Fibroblast of lung (primary cell): ENCODE measurements at regions not wholly inside any gene's neighbourhood (a gene's known extent, or its start where the extent isn't known, plus 50 kb on each side); places are given as distances from the start of the nearest gene placed in this dataset.

Source experiments
- DNase-seq, 2 donors: peaks; one replicate each; pipeline versions ENCODE4 v3.0.0 to v3.0.0-alpha.2; 2010; ENCODE audit warnings: low read depth in 2 of 2
- H2AFZ ChIP-seq: 2 replicates; pipeline ENCODE4 v1.5.1; 2012; ENCODE audit warnings: low read length, control low read depth, inconsistent platforms
- H3K27ac ChIP-seq: 2 replicates; pipeline ENCODE4 v1.5.1; 2011; ENCODE audit warnings: low read length, control low read depth; ENCODE audit not compliant: insufficient read depth
- H3K27me3 ChIP-seq: 2 replicates; pipeline ENCODE4 v1.5.1; 2011; ENCODE audit warnings: mild to moderate bottlenecking, low read length; ENCODE audit not compliant: control insufficient read depth, insufficient read depth
- H3K36me3 ChIP-seq: 2 replicates; pipeline ENCODE4 v1.5.1; 2011; ENCODE audit warnings: low read length; ENCODE audit not compliant: control insufficient read depth, insufficient read depth
- H3K4me1 ChIP-seq: 2 replicates; pipeline ENCODE4 v1.5.1; 2011; ENCODE audit warnings: low read length; ENCODE audit not compliant: control insufficient read depth, insufficient read depth; ENCODE audit errors: extremely low read depth
- H3K4me2 ChIP-seq: 2 replicates; pipeline ENCODE4 v1.5.1; 2011; ENCODE audit warnings: low read length, control low read depth; ENCODE audit not compliant: insufficient read depth; ENCODE audit errors: extremely low read depth
- H3K4me3 ChIP-seq, 4 experiments: fragments of 200-600 bp in 1 of 4; sonication (generic) in 1 of 4; replicated peaks in 1 of 4; 2 replicates each; pipeline ENCODE4 v1.5.1; 2011 to 2016; ENCODE audit warnings: low read length in 4 of 4, low read depth in 3 of 4, mild to moderate bottlenecking in 3 of 4, control low read depth in 2 of 4, inconsistent platforms in 1 of 4, mixed read lengths in 1 of 4; ENCODE audit not compliant: insufficient read depth in 1 of 4; ENCODE audit errors: control extremely low read depth in 1 of 4
- H3K79me2 ChIP-seq: 2 replicates; pipeline ENCODE4 v1.5.1; 2012; ENCODE audit warnings: mild to moderate bottlenecking, low read length, inconsistent platforms; ENCODE audit not compliant: control insufficient read depth, insufficient read depth
- H3K9ac ChIP-seq: 2 replicates; pipeline ENCODE4 v1.5.1; 2011; ENCODE audit warnings: mild to moderate bottlenecking, low read length, control low read depth; ENCODE audit not compliant: insufficient read depth
- H3K9me3 ChIP-seq: 2 replicates; pipeline ENCODE4 v1.5.1; 2012; ENCODE audit warnings: low read depth, low read length; ENCODE audit not compliant: control insufficient read depth, insufficient read depth
- H4K20me1 ChIP-seq: 2 replicates; pipeline ENCODE4 v1.5.1; 2011; ENCODE audit warnings: low read length; ENCODE audit not compliant: control insufficient read depth, insufficient read depth; ENCODE audit errors: extremely low read depth
- EZH2 ChIP-seq: IDR thresholded peaks from 2 replicates; pipeline ENCODE4 v1.5.1; 2012; ENCODE audit warnings: low read length, control low read depth, mild to moderate bottlenecking; ENCODE audit errors: missing control alignments
- TF ChIP-seq, protein P1 (sequence below), 2 donors: IDR thresholded peaks in 1 of 2; conservative IDR thresholded peaks in 1 of 2; 1 replicate in 1 of 2; 2 replicates in 1 of 2; pipeline ENCODE4 v1.5.1; 2011 to 2012; ENCODE audit warnings: low read length in 2 of 2, control low read depth in 1 of 2, inconsistent platforms in 1 of 2, low read depth in 1 of 2, mild to moderate bottlenecking in 1 of 2

DNA sequence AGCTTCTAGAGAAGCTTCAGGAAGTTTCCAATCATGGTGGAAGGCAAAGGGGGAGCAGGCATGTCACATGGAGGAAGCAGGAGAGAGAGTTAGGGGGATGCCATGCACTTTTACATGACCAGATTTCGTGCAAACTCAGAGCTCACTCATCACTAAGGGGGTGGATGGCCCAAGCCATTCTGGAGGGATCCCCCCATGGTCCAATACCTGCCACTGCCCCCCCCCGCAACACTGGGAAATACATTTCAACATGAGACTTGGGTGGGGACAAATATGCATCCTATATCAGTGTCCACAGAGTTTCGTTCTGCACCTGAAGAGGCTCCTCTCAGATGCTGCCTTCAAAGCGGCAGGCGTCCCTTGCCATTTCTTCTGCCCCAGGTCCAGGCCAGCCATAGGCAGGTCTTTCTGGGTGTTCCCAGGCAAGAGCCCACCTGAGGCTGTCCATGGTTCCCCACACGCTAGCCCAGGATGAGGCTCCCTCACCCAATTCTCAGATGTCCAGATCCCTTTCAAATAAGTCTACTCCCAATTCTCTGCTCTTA, 1344.3 kb downstream of the TBC1D22A start:
- Histone ChIP-seq H3K79me2 (no peaks in the 10 kb centered on the region), H3K36me3 (no peaks in the 10 kb centered on the region), H3K27ac (no peak overlapping the region), H3K4me3 (no peak overlapping the region), H3K9me3 (no peaks in the 10 kb centered on the region), H3K27me3 (no peaks in the 10 kb centered on the region), H3K9ac (no peak overlapping the region), H3K4me2 (no peak overlapping the region), H2AFZ (no peak overlapping the region), H4K20me1 (no peaks in the 10 kb centered on the region), H3K4me1 (no peaks in the 10 kb centered on the region)
- no peak for TF ChIP-seq EZH2
- TF ChIP-seq, protein P1, sequence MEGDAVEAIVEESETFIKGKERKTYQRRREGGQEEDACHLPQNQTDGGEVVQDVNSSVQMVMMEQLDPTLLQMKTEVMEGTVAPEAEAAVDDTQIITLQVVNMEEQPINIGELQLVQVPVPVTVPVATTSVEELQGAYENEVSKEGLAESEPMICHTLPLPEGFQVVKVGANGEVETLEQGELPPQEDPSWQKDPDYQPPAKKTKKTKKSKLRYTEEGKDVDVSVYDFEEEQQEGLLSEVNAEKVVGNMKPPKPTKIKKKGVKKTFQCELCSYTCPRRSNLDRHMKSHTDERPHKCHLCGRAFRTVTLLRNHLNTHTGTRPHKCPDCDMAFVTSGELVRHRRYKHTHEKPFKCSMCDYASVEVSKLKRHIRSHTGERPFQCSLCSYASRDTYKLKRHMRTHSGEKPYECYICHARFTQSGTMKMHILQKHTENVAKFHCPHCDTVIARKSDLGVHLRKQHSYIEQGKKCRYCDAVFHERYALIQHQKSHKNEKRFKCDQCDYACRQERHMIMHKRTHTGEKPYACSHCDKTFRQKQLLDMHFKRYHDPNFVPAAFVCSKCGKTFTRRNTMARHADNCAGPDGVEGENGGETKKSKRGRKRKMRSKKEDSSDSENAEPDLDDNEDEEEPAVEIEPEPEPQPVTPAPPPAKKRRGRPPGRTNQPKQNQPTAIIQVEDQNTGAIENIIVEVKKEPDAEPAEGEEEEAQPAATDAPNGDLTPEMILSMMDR (conservative IDR thresholded peaks at IDR 0.05 in 1 of 2, IDR thresholded peaks at IDR 0.05 in 1 of 2; ENCODE audit: low read depth in 1 of 2, low read length in 2 of 2), result no peak
- no peak for DNase-seq

DNA sequence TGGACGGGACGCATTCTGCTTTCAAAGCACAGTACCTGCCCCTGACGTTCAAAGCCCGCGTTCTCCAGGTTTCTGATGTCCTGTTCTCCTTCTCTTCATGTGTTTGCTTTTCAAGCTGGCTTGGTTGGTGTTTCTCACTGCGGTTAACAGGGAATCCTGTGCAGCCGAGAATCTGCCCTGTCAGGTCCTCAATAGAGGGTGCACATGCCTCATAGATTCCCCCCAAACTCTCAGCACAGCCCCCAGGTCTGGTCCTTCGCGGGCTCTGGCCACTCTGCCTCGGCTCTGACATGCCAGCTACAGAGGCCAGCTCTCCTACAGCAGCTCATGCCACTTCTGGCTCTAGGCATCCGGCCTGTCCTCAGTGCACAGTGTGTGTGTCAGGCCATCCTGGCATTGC, 1343.8 kb downstream of the TBC1D22A start:
- H3K4me1 ChIP-seq, result no peaks in the 10 kb centered on the region
- no peak for DNase-seq
- H3K27ac ChIP-seq, result no peak overlapping the region
- H3K4me2 ChIP-seq, result no peak overlapping the region
- H3K79me2 ChIP-seq, result no peaks in the 10 kb centered on the region
- no peak overlapping the region for H2AFZ ChIP-seq
- TF ChIP-seq, protein P1 (conservative IDR thresholded peaks at IDR 0.05 in 1 of 2, IDR thresholded peaks at IDR 0.05 in 1 of 2; ENCODE audit: low read depth in 1 of 2, low read length in 2 of 2), result no peak
- no peak for TF ChIP-seq EZH2
- no peaks in the 10 kb centered on the region for H3K9me3 ChIP-seq
- H3K27me3 ChIP-seq, result no peaks in the 10 kb centered on the region
- H4K20me1 ChIP-seq, result no peaks in the 10 kb centered on the region
- no peak overlapping the region for H3K4me3 ChIP-seq
- H3K9ac ChIP-seq, result no peak overlapping the region
- H3K36me3 ChIP-seq, result no peaks in the 10 kb centered on the region

DNA sequence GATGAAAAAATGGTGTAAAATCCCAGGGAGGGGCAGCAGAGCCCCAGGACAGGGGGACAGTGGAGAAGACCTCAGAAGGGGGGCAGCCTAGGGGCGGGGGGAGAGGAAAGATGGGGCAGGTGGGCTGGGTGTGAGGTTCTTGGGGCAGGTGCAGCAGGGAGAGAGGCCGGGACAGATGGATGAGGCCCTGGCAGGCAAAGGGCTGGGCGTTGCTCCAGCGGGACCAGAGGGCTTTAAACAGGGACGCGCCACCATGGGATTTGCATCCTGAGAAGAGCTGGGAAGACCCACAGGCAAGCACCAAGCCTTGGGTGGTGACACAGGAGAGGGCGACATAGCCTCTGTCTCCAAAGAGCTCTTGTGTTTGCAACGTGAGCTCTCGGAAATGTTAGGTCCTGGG, 1342.8 kb downstream of the TBC1D22A start:
- TF ChIP-seq EZH2, result no peak
- TF ChIP-seq, protein P1 (conservative IDR thresholded peaks at IDR 0.05 in 1 of 2, IDR thresholded peaks at IDR 0.05 in 1 of 2; ENCODE audit: low read depth in 1 of 2, low read length in 2 of 2), result no peak
- no peak overlapping the region for H3K27ac ChIP-seq
- no peaks in the 10 kb centered on the region for H3K9me3 ChIP-seq
- no peaks in the 10 kb centered on the region for H3K27me3 ChIP-seq
- no peaks in the 10 kb centered on the region for H3K79me2 ChIP-seq
- H3K4me1 ChIP-seq, result no peaks in the 10 kb centered on the region
- no peak overlapping the region for H2AFZ ChIP-seq
- H3K9ac ChIP-seq, result no peak overlapping the region
- H4K20me1 ChIP-seq, result no peaks in the 10 kb centered on the region
- no peak for DNase-seq
- H3K4me2 ChIP-seq, result no peak overlapping the region
- no peaks in the 10 kb centered on the region for H3K36me3 ChIP-seq
- H3K4me3 ChIP-seq, result no peak overlapping the region
